Spleen (tissue), 11 donors: ENCODE measurements at regions not wholly inside any gene's neighbourhood (a gene's known extent, or its start where the extent isn't known, plus 50 kb on each side); places are given as distances from the start of the nearest gene placed in this dataset.

ENCODE experiments used
- DNase-seq: peaks from one replicate; pipeline ENCODE4 v3.0.0-alpha.2; 2020
- H3K27ac ChIP-seq, 8 donors: fragments of 200-600 bp; sonication (generic) in 7 of 8; 1 replicate in 4 of 8; 2 replicates in 4 of 8; pipeline versions ENCODE4 v1.5.0 to v1.8.0; 2016 to 2021; ENCODE audit warnings: inconsistent platforms in 4 of 8, mild to moderate bottlenecking in 4 of 8, moderate library complexity in 1 of 8
- H3K27me3 ChIP-seq, 7 donors: fragments of 200-600 bp; sonication (generic) in 6 of 7; replicated peaks in 1 of 7; 1 replicate in 4 of 7; 2 replicates in 3 of 7; pipeline versions ENCODE4 v1.5.0 to v1.8.0; 2016 to 2021; ENCODE audit warnings: inconsistent platforms in 3 of 7, mild to moderate bottlenecking in 1 of 7
- H3K36me3 ChIP-seq, 6 donors: fragments of 200-600 bp; sonication (generic) in 5 of 6; 1 replicate in 4 of 6; 2 replicates in 2 of 6; pipeline versions ENCODE4 v1.5.0 to v1.8.0; 2016 to 2021; ENCODE audit warnings: inconsistent platforms in 2 of 6
- H3K4me1 ChIP-seq, 6 donors: fragments of 200-600 bp; sonication (generic) in 5 of 6; 1 replicate in 3 of 6; 2 replicates in 3 of 6; pipeline versions ENCODE4 v1.5.0 to v1.8.0; 2016 to 2021; ENCODE audit warnings: inconsistent platforms in 3 of 6
- H3K4me3 ChIP-seq, 8 donors: fragments of 200-600 bp; sonication (generic) in 7 of 8; 1 replicate in 4 of 8; 2 replicates in 4 of 8; pipeline versions ENCODE4 v1.5.0 to v1.8.0; 2016 to 2021; ENCODE audit warnings: inconsistent platforms in 4 of 8, mild to moderate bottlenecking in 4 of 8, moderate library complexity in 2 of 8
- H3K9me3 ChIP-seq, 8 donors: fragments of 200-600 bp; sonication (generic) in 7 of 8; 1 replicate in 4 of 8; 2 replicates in 4 of 8; pipeline versions ENCODE4 v1.5.0 to v1.8.0; 2016 to 2021; ENCODE audit warnings: inconsistent platforms in 4 of 8
- CTCF ChIP-seq, 11 experiments: fragments of 200-600 bp in 7 of 11; fragments of 450-650 bp in 4 of 11; sonication (generic) in 4 of 11; IDR thresholded peaks in 8 of 11; conservative IDR thresholded peaks in 3 of 11; 1 replicate in 7 of 11; 2 replicates in 4 of 11; pipeline versions ENCODE4 v1.4.0 to v1.8.0; 2016 to 2021; ENCODE audit warnings: antibody characterized with exemption in 11 of 11, inconsistent platforms in 4 of 11, mild to moderate bottlenecking in 1 of 11
- POLR2A ChIP-seq, 3 donors: fragments of 450-650 bp; IDR thresholded peaks; one replicate each; pipeline ENCODE4 v1.5.1; 2017; ENCODE audit warnings: antibody characterized with exemption in 3 of 3, mild to moderate bottlenecking in 1 of 3
- POLR2AphosphoS5 ChIP-seq, 3 donors: sonication (generic); formaldehyde crosslinking; IDR thresholded peaks; one replicate each; pipeline ENCODE4 v1.5.1; 2017; ENCODE audit warnings: antibody characterized with exemption in 3 of 3
- WGBS, 5 donors: extraction: QIAGEN DNeasy Blood & Tissue Kit in 3 of 5; methylation state at CpG; one replicate each; pipeline versions ENCODE4 v1.1.5 to v1.1.7; 2013 to 2018; 5-methylcytosine and 5-hydroxymethylcytosine counted together
- intact Hi-C: fragments of 100-400 bp; cut with DNase I; formaldehyde crosslinking; loops from one replicate; pipeline ENCODE4 v1.15.0; 2023; ENCODE audit warnings: low total_unique reads
- donor health status: healthy with polysubstance abuse.
- donor health status: DM: no; HTN: no; CAD: no; lungs with moderate emphysema.
- donor health status: DM: no; HTN: no; CAD: no.
- donor health status: Bipolar disorder and iron deficiency.
- donor health status: healthy.
- donor health status: DM: no; HTN: no; CAD: no.
- donor health status: DM: yes; HTN: yes; CAD: no.

GRCh38 chr11:56808326-56808725 is 59.8 kb upstream of the OR9G4 start:
- no peak for DNase-seq
- H3K4me1 ChIP-seq: no peaks in the 10 kb centered on the region
- no peaks in the 10 kb centered on the region for H3K27me3 ChIP-seq
- WGBS, 5 donors: 90 to 100% (median 92%) methylated on average over 1 of the region's 1 CpG
- intact Hi-C loops: no loop called here
- H3K4me3 ChIP-seq: no peak overlapping the region
- no peak overlapping the region for H3K27ac ChIP-seq
- TF ChIP-seq CTCF (IDR thresholded peaks at IDR 0.05 in 8 of 11, conservative IDR thresholded peaks at IDR 0.05 in 3 of 11) (no peak), POLR2A (IDR thresholded peaks at IDR 0.05) (no peak), POLR2AphosphoS5 (IDR thresholded peaks at IDR 0.05) (no peak)
- H3K9me3 ChIP-seq: peaks cover 0 to 8% (median 0%) of the 10 kb centered on the region in 8 donors
- H3K36me3 ChIP-seq: no peaks in the 10 kb centered on the region

GRCh38 chr11:56799691-56800210 is 51.3 kb upstream of the OR9G4 start:
- H3K9me3 ChIP-seq: no peaks in the 10 kb centered on the region
- intact Hi-C loops: no loop called here
- H3K4me1 ChIP-seq: no peaks in the 10 kb centered on the region
- no peak overlapping the region for H3K4me3 ChIP-seq
- no peaks in the 10 kb centered on the region for H3K36me3 ChIP-seq
- 62 to 83% (median 81%) methylated on average over 4 of the region's 4 CpGs for WGBS, 5 donors
- no peaks in the 10 kb centered on the region for H3K27me3 ChIP-seq
- no peak for TF ChIP-seq POLR2AphosphoS5 (IDR thresholded peaks at IDR 0.05)
- no peak for DNase-seq
- no peak overlapping the region for H3K27ac ChIP-seq
